MM.1S (cell line): ENCODE measurements at regions not wholly inside any gene's neighbourhood (a gene's known extent, or its start where the extent isn't known, plus 50 kb on each side); places are given as distances from the start of the nearest gene placed in this dataset.
"Not testable (repeated sequence)": the region's sequence is repeated elsewhere in the genome, so short reads cannot be mapped to it uniquely, and the experiment has no call there.

Experiments used
- EZH2 ChIP-seq: fragments of 300-600 bp; sonication (generic); optimal IDR thresholded peaks from 2 replicates; pipeline ENCODE3; 2017; ENCODE audit warnings: low read depth, mild to moderate bottlenecking, antibody characterized with exemption, low read length, mixed read lengths
- TF ChIP-seq, protein P1 (sequence below): fragments of 300-600 bp; sonication (generic); IDR thresholded peaks from 2 replicates; pipeline ENCODE4 v1.5.1; 2016; ENCODE audit warnings: antibody characterized with exemption, low read length, mixed read lengths

DNA sequence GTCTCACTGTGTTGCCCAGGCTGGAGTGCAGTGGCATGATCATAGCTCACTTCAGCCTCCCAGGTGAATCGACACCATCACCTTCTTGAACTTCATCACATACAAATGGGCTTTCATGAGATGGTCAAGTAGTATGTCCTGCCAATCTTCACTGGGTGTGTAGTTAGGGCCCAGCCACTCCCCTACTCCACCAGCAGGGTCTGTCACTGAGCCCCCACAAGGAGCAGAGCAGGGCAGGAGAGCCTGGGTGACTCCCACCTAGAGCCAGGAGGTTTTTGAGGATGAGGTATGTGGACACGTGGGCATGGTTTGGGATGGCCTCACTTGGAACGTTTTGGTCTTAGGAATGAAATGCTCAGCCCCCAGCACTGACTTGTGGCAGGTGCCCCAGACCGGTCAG, 4037.7 kb upstream of the TPTE start:
- TF ChIP-seq, protein P1, sequence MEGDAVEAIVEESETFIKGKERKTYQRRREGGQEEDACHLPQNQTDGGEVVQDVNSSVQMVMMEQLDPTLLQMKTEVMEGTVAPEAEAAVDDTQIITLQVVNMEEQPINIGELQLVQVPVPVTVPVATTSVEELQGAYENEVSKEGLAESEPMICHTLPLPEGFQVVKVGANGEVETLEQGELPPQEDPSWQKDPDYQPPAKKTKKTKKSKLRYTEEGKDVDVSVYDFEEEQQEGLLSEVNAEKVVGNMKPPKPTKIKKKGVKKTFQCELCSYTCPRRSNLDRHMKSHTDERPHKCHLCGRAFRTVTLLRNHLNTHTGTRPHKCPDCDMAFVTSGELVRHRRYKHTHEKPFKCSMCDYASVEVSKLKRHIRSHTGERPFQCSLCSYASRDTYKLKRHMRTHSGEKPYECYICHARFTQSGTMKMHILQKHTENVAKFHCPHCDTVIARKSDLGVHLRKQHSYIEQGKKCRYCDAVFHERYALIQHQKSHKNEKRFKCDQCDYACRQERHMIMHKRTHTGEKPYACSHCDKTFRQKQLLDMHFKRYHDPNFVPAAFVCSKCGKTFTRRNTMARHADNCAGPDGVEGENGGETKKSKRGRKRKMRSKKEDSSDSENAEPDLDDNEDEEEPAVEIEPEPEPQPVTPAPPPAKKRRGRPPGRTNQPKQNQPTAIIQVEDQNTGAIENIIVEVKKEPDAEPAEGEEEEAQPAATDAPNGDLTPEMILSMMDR, result not testable (repeated sequence)
- TF ChIP-seq EZH2, result not testable (repeated sequence)
